ENCODE measurements at regions not wholly inside any gene's neighbourhood (a gene's known extent, or its start where the extent isn't known, plus 50 kb on each side); places are given as distances from the start of the nearest gene placed in this dataset.

- Histone ChIP-seq H3K4me3 (peak overlapping the region in 3 of 4 donors; percentile 34 to 48 (median 44)), H3K9me3 (no peaks in the 10 kb centered on the region), H3K27me3 (no peaks in the 10 kb centered on the region), H3K27ac (peak overlapping the region in 3 of 4 donors; percentile 71 to 80 (median 74)), H3K4me1 (peaks cover 0 to 4% (median 0%) of the 10 kb centered on the region in 4 donors), H3K36me3 (no peaks in the 10 kb centered on the region)
- DNase-seq = no peak
- TF ChIP-seq POLR2AphosphoS5 (IDR thresholded peaks at IDR 0.05) (no peak), POLR2A (IDR thresholded peaks at IDR 0.05) (no peak), EP300 (IDR thresholded peaks at IDR 0.05) (no peak)
- TF ChIP-seq, protein P1, sequence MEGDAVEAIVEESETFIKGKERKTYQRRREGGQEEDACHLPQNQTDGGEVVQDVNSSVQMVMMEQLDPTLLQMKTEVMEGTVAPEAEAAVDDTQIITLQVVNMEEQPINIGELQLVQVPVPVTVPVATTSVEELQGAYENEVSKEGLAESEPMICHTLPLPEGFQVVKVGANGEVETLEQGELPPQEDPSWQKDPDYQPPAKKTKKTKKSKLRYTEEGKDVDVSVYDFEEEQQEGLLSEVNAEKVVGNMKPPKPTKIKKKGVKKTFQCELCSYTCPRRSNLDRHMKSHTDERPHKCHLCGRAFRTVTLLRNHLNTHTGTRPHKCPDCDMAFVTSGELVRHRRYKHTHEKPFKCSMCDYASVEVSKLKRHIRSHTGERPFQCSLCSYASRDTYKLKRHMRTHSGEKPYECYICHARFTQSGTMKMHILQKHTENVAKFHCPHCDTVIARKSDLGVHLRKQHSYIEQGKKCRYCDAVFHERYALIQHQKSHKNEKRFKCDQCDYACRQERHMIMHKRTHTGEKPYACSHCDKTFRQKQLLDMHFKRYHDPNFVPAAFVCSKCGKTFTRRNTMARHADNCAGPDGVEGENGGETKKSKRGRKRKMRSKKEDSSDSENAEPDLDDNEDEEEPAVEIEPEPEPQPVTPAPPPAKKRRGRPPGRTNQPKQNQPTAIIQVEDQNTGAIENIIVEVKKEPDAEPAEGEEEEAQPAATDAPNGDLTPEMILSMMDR (IDR thresholded peaks at IDR 0.05) = no peak
- intact Hi-C loops (cut with DNase I) = loop anchor here (10.0 kb wide), 2 partner anchors 343 to 697 kb away; no protein-coding TSS in a partner anchor
Measured at GRCh38 chr7:84317536-84317935, 122.9 kb upstream of the SEMA3A start.

- 75 to 89% methylated on average over 2 of the region's 2 CpGs for WGBS, 2 donors
- Histone ChIP-seq H3K9me3 (no peaks in the 10 kb centered on the region), H3K27ac (peak overlapping the region; percentile 52 to 80 (median 72)), H3K4me3 (peak overlapping the region; percentile 29 to 48 (median 39)), H3K27me3 (no peaks in the 10 kb centered on the region), H3K36me3 (no peaks in the 10 kb centered on the region), H3K4me1 (peaks cover 0 to 12% (median 0%) of the 10 kb centered on the region in 4 donors)
- DNase-seq = no peak
- intact Hi-C loops (cut with DNase I) = loop anchor here (2.0 to 10.0 kb wide), 3 partner anchors 117 to 701 kb away; no protein-coding TSS in a partner anchor
- TF ChIP-seq POLR2A (IDR thresholded peaks at IDR 0.05) (peak in 1 of 2 donors; percentile 21), EP300 (IDR thresholded peaks at IDR 0.05) (no peak), POLR2AphosphoS5 (IDR thresholded peaks at IDR 0.05) (peak; percentile 59 to 82 (median 67))
- TF ChIP-seq, protein P1 (IDR thresholded peaks at IDR 0.05) = no peak
Measured at GRCh38 chr7:84314263-84314662, 119.7 kb upstream of the SEMA3A start.

DNA sequence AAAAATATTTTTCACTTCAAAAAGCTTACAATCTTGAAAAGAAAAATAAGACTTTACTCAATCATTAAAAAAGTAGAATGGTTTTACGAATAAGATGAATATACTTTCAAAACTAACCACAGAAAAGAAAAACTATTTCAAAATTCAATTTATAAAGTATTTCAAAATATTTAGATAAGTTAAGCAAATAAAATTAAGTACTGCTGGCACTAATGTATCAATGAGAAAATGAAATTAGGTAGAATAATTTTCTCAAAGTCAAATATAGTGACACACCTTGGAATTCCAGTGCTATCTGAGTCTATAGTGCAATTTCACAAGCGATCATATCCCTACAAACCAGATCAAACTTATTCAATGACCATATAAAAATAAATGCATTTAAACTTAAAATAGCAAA, 109.8 kb upstream of the SEMA3A start:
- Histone ChIP-seq H3K4me3 (no peak overlapping the region), H3K27me3 (no peaks in the 10 kb centered on the region), H3K9me3 (no peaks in the 10 kb centered on the region), H3K36me3 (no peaks in the 10 kb centered on the region), H3K4me1 (peaks cover 0 to 39% (median 10%) of the 10 kb centered on the region in 4 donors), H3K27ac (no peak overlapping the region)
- TF ChIP-seq EP300 (IDR thresholded peaks at IDR 0.05) (no peak), POLR2A (IDR thresholded peaks at IDR 0.05) (no peak)
- intact Hi-C loops (cut with DNase I) = no loop called here
- 60 to 83% methylated on average over 2 of the region's 2 CpGs for WGBS, 2 donors
- no peak for DNase-seq

GRCh38 chr7:84302949-84303348, 108.4 kb upstream of the SEMA3A start:
- TF ChIP-seq EP300 (IDR thresholded peaks at IDR 0.05) (no peak), POLR2A (IDR thresholded peaks at IDR 0.05) (no peak), POLR2AphosphoS5 (IDR thresholded peaks at IDR 0.05) (no peak)
- TF ChIP-seq, protein P1 (IDR thresholded peaks at IDR 0.05) = no peak
- intact Hi-C loops (cut with DNase I) = no loop called here
- no peaks in the 10 kb centered on the region for H3K27me3 ChIP-seq
- peak overlapping the region in 3 of 4 donors; percentile 14 to 42 (median 18) for H3K27ac ChIP-seq
- H3K9me3 ChIP-seq = no peaks in the 10 kb centered on the region
- WGBS, 2 donors = 51 to 72% methylated on average over 3 of the region's 3 CpGs
- peaks cover 0 to 36% (median 10%) of the 10 kb centered on the region in 4 donors for H3K4me1 ChIP-seq
- no peak overlapping the region for H3K4me3 ChIP-seq
- DNase-seq = no peak
- H3K36me3 ChIP-seq = no peaks in the 10 kb centered on the region

DNA sequence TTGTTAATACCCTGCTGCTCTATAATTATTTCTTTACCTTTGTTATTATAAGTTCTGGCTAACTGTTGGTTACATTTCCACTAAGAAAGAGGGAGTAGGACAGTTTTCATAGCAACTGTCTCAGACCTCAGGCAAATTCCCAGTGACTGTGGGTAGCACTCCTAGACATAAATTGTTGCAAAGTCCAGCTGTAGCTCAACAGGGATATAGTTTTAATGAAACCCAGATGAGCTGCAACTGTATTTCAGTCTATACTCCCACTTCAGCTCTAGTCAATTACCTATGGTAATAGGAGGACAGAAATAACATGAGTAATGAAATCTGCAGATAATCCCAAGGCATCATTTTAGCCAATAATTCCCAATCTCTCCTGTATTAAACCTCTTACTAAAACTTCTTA, 103.0 kb upstream of the SEMA3A start:
- TF ChIP-seq POLR2AphosphoS5 (IDR thresholded peaks at IDR 0.05) (no peak), EP300 (IDR thresholded peaks at IDR 0.05) (no peak), POLR2A (IDR thresholded peaks at IDR 0.05) (no peak)
- TF ChIP-seq, protein P1 (IDR thresholded peaks at IDR 0.05) = no peak

More for the DNA sequence above, 103.0 kb upstream of the SEMA3A start:
- intact Hi-C loops (cut with DNase I) = no loop called here
- H3K27ac ChIP-seq = no peak overlapping the region
- no peak for DNase-seq
- no peaks in the 10 kb centered on the region for H3K27me3 ChIP-seq
- H3K36me3 ChIP-seq = no peaks in the 10 kb centered on the region
- H3K4me1 ChIP-seq = peaks cover 0 to 11% (median 0%) of the 10 kb centered on the region in 4 donors
- H3K4me3 ChIP-seq = no peak overlapping the region
- no peaks in the 10 kb centered on the region for H3K9me3 ChIP-seq
